NCI-H82 (cell line): ENCODE measurements at regions not wholly inside any gene's neighbourhood (a gene's known extent, or its start where the extent isn't known, plus 50 kb on each side); places are given as distances from the start of the nearest gene placed in this dataset.
"Not testable (repeated sequence)": the region's sequence is repeated elsewhere in the genome, so short reads cannot be mapped to it uniquely, and the experiment has no call there.

ENCODE experiments used
- DNase-seq: peaks from one replicate; lab custom pipeline; 2025; lab: John Stamatoyannopoulos, UW

- DNase-seq, result no peak
Observed at GRCh38 chr3:161600173-161600572, 103.6 kb downstream of the OTOL1 start.

- no peak for DNase-seq
Observed at GRCh38 chr3:161602475-161602874, 105.9 kb downstream of the OTOL1 start.

GRCh38 chr3:161602918-161603317 is 106.3 kb downstream of the OTOL1 start:
- DNase-seq, result no peak

- no peak for DNase-seq
Observed at GRCh38 chr3:161607056-161607455, 110.4 kb downstream of the OTOL1 start.

- DNase-seq, result no peak
Observed at GRCh38 chr3:161619351-161619750, 122.7 kb downstream of the OTOL1 start.

GRCh38 chr3:161630794-161631193 is 134.2 kb downstream of the OTOL1 start:
- no peak for DNase-seq

- DNase-seq, result no peak
Observed at GRCh38 chr3:161631536-161631935, 134.9 kb downstream of the OTOL1 start.

- no peak for DNase-seq
Observed at GRCh38 chr3:161637559-161637958, 141.0 kb downstream of the OTOL1 start.

- DNase-seq, result not testable (repeated sequence)
Observed at GRCh38 chr3:161639095-161639494, 142.5 kb downstream of the OTOL1 start.

GRCh38 chr3:161640181-161640580 is 143.6 kb downstream of the OTOL1 start:
- no peak for DNase-seq

- no peak for DNase-seq
Observed at GRCh38 chr3:161641287-161641686, 144.7 kb downstream of the OTOL1 start.

- no peak for DNase-seq
Observed at GRCh38 chr3:161644891-161645635, 148.5 kb downstream of the OTOL1 start.

- DNase-seq, result peak; percentile 34
Observed at GRCh38 chr3:161647936-161648470, 151.4 kb downstream of the OTOL1 start.

GRCh38 chr3:161649900-161650484 is 153.4 kb downstream of the OTOL1 start:
- peak; percentile 18 for DNase-seq

GRCh38 chr3:161657786-161658185 is 161.2 kb downstream of the OTOL1 start:
- DNase-seq, result no peak

GRCh38 chr3:161671141-161671540 is 174.5 kb downstream of the OTOL1 start:
- DNase-seq, result no peak

- DNase-seq, result no peak
Observed at GRCh38 chr3:161672478-161672877, 175.9 kb downstream of the OTOL1 start.

- DNase-seq, result no peak
Observed at GRCh38 chr3:161673866-161674265, 177.3 kb downstream of the OTOL1 start.

- DNase-seq, result no peak
Observed at GRCh38 chr3:161674402-161674801, 177.8 kb downstream of the OTOL1 start.

GRCh38 chr3:161681831-161682230 is 185.2 kb downstream of the OTOL1 start:
- DNase-seq, result not testable (repeated sequence)

- no peak for DNase-seq
Observed at GRCh38 chr3:161682715-161683114, 186.1 kb downstream of the OTOL1 start.

GRCh38 chr3:161689584-161690298 is 193.1 kb downstream of the OTOL1 start:
- no peak for DNase-seq

GRCh38 chr3:161690299-161690620 is 193.7 kb downstream of the OTOL1 start:
- no peak for DNase-seq
